ENCODE measurements at regions not wholly inside any gene's neighbourhood (a gene's known extent, or its start where the extent isn't known, plus 50 kb on each side); places are given as distances from the start of the nearest gene placed in this dataset.

- Histone ChIP-seq H3K27ac (ENCODE audit: low read depth, low read length) (no peak overlapping the region), H4K20me1 (ENCODE audit: low read depth, low read length) (no peaks in the 10 kb centered on the region), H3F3A (ENCODE audit: insufficient read depth) (no peaks in the 10 kb centered on the region), H3K36me3 (ENCODE audit: low read length) (no peaks in the 10 kb centered on the region), H3K4me2 (ENCODE audit: low read depth, low read length, poor library complexity, severe bottlenecking) (no peak overlapping the region), H3K9me2 (replicated peaks; ENCODE audit: insufficient read depth, low read length) (no peaks in the 10 kb centered on the region), H3K27me3 (ENCODE audit: low read length) (no peaks in the 10 kb centered on the region), H3K4me3 (ENCODE audit: insufficient read depth, low read length, poor library complexity, severe bottlenecking) (no peak overlapping the region), H2AFZ (ENCODE audit: low read depth, low read length, severe bottlenecking) (no peak overlapping the region), H3K9me3 (ENCODE audit: insufficient read depth, low read length) (no peaks in the 10 kb centered on the region), H3K79me2 (ENCODE audit: insufficient read depth, low read length) (no peaks in the 10 kb centered on the region), H3K9ac (ENCODE audit: low read length) (no peak overlapping the region)
- TF ChIP-seq EZH2phosphoT487 (conservative IDR thresholded peaks at IDR 0.05; ENCODE audit: low read length) (no peak), CTCF (IDR thresholded peaks at IDR 0.05; ENCODE audit: insufficient read depth, low read length, poor library complexity, severe bottlenecking) (no peak)
These were observed 244.0 kb downstream of the SNAPC1 start for GRCh38 chr14:62006116-62006731.

GRCh38 chr14:62015243-62015642 is 253.0 kb downstream of the SNAPC1 start:
- H3K4me2 ChIP-seq (ENCODE audit: low read depth, low read length, poor library complexity, severe bottlenecking), result no peak overlapping the region

GRCh38 chr14:62015945-62016344 is 253.7 kb downstream of the SNAPC1 start:
- Histone ChIP-seq H3K9me3 (ENCODE audit: insufficient read depth, low read length) (no peaks in the 10 kb centered on the region), H3F3A (ENCODE audit: insufficient read depth) (no peaks in the 10 kb centered on the region), H2AFZ (ENCODE audit: low read depth, low read length, severe bottlenecking) (no peak overlapping the region), H3K27me3 (ENCODE audit: low read length) (no peaks in the 10 kb centered on the region), H3K27ac (ENCODE audit: low read depth, low read length) (no peak overlapping the region), H3K79me2 (ENCODE audit: insufficient read depth, low read length) (no peaks in the 10 kb centered on the region), H3K9me2 (replicated peaks; ENCODE audit: insufficient read depth, low read length) (no peaks in the 10 kb centered on the region), H3K36me3 (ENCODE audit: low read length) (no peaks in the 10 kb centered on the region), H3K4me2 (ENCODE audit: low read depth, low read length, poor library complexity, severe bottlenecking) (no peak overlapping the region), H4K20me1 (ENCODE audit: low read depth, low read length) (no peaks in the 10 kb centered on the region), H3K9ac (ENCODE audit: low read length) (no peak overlapping the region), H3K4me3 (ENCODE audit: insufficient read depth, low read length, poor library complexity, severe bottlenecking) (no peak overlapping the region)
- TF ChIP-seq EZH2phosphoT487 (conservative IDR thresholded peaks at IDR 0.05; ENCODE audit: low read length) (no peak), CTCF (IDR thresholded peaks at IDR 0.05; ENCODE audit: insufficient read depth, low read length, poor library complexity, severe bottlenecking) (no peak)

More at GRCh38 chr14:62015243-62015642, 253.0 kb downstream of the SNAPC1 start:
- Histone ChIP-seq H3K36me3 (ENCODE audit: low read length) (no peaks in the 10 kb centered on the region), H3F3A (ENCODE audit: insufficient read depth) (no peaks in the 10 kb centered on the region), H2AFZ (ENCODE audit: low read depth, low read length, severe bottlenecking) (no peak overlapping the region), H3K79me2 (ENCODE audit: insufficient read depth, low read length) (no peaks in the 10 kb centered on the region), H3K9me3 (ENCODE audit: insufficient read depth, low read length) (no peaks in the 10 kb centered on the region), H3K27ac (ENCODE audit: low read depth, low read length) (no peak overlapping the region), H3K9me2 (replicated peaks; ENCODE audit: insufficient read depth, low read length) (no peaks in the 10 kb centered on the region), H3K9ac (ENCODE audit: low read length) (no peak overlapping the region), H3K27me3 (ENCODE audit: low read length) (no peaks in the 10 kb centered on the region), H3K4me3 (ENCODE audit: insufficient read depth, low read length, poor library complexity, severe bottlenecking) (no peak overlapping the region), H4K20me1 (ENCODE audit: low read depth, low read length) (no peaks in the 10 kb centered on the region)
- TF ChIP-seq EZH2phosphoT487 (conservative IDR thresholded peaks at IDR 0.05; ENCODE audit: low read length), result no peak
- no peak for TF ChIP-seq CTCF (IDR thresholded peaks at IDR 0.05; ENCODE audit: insufficient read depth, low read length, poor library complexity, severe bottlenecking)

All from SU-DHL-6 (cell line).